ENCODE measurements at regions not wholly inside any gene's neighbourhood (a gene's known extent, or its start where the extent isn't known, plus 50 kb on each side); places are given as distances from the start of the nearest gene placed in this dataset.

DNA sequence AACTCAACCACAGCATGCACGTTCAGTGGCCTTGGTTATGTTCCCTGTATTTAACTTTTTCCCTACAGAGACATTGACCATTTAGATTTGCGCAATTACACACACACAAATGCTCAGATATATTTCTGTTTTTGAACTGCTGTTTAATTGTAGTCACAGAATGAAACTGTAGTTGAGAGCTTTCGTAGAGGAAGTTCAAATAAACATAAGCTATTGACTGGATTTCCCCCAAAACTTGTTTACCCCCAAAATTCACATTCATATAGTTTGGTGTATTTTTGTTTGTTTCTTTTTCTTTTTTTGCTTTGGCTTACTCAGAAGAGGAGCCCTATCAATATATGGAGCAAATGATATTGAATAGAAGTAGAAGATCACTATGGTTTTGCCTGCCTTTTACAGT is 921.0 kb downstream of the ADGRL2 start:
- H3K4me3 ChIP-seq (ENCODE audit: low read depth in 1 of 2, low read length in 2 of 2): no peak overlapping the region

DNA sequence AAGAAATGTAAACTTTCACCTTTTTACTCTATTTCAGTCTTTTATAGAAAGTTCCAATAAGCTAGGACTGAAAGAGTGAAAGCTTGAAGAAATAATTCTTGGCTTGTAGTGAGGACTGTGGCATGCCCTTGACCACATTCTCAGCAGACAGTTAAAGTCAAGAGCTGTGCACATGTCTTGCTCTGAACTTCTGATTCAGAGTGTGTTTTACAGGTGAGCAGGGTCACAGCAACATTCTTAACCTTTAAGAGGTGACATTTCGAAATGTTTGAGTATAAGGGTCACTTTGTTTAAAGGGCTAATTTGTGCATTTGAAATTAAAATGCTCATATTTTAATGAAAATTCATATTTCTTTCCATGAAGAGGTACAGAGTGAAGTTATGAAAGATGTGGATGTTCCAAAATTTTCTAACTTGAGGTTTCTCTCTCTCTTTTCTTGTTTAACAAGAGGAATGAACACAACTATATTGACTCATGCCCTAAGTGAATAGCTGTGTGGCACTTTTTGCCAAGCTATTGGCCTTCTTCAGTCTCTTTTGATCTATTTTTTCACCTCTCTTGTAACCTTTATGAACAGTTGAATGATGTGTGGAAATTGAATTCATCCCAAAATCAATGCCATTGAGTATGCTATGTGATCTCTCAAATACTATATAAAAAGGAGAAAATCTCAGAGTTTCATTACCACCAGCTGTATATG is 918.1 kb downstream of the ADGRL2 start:
- H3K27ac ChIP-seq (ENCODE audit: low read length): no peak overlapping the region
- H3K27me3 ChIP-seq (ENCODE audit: low read depth, low read length): no peaks in the 10 kb centered on the region

More for the DNA sequence above, 921.0 kb downstream of the ADGRL2 start:
- no peak overlapping the region for H3K27ac ChIP-seq (ENCODE audit: low read length)
- peaks cover 0 to 3% of the 10 kb centered on the region in 2 donors for H3K9me3 ChIP-seq (ENCODE audit: control insufficient read depth in 1 of 2, low read length in 2 of 2)
- H3K4me1 ChIP-seq (ENCODE audit: control insufficient read depth in 1 of 2, insufficient read depth in 2 of 2, low read length in 2 of 2): no peaks in the 10 kb centered on the region
- no peaks in the 10 kb centered on the region for H3K36me3 ChIP-seq (ENCODE audit: control insufficient read depth in 1 of 2, insufficient read depth in 2 of 2, low read length in 2 of 2)
- H3K27me3 ChIP-seq (ENCODE audit: low read depth, low read length): no peaks in the 10 kb centered on the region

GRCh38 chr1:82710091-82710490 is 909.4 kb downstream of the ADGRL2 start:
- Histone ChIP-seq H3K4me1 (ENCODE audit: control insufficient read depth in 1 of 2, insufficient read depth in 2 of 2, low read length in 2 of 2) (no peaks in the 10 kb centered on the region), H3K36me3 (ENCODE audit: control insufficient read depth in 1 of 2, insufficient read depth in 2 of 2, low read length in 2 of 2) (no peaks in the 10 kb centered on the region), H3K9me3 (ENCODE audit: control insufficient read depth in 1 of 2, low read length in 2 of 2) (peaks cover 0 to 4% of the 10 kb centered on the region in 2 donors), H3K27me3 (ENCODE audit: low read depth, low read length) (no peaks in the 10 kb centered on the region), H3K27ac (ENCODE audit: low read length) (no peak overlapping the region), H3K4me3 (ENCODE audit: low read depth in 1 of 2, low read length in 2 of 2) (no peak overlapping the region)

More for the DNA sequence above, 918.1 kb downstream of the ADGRL2 start:
- no peaks in the 10 kb centered on the region for H3K36me3 ChIP-seq (ENCODE audit: control insufficient read depth in 1 of 2, insufficient read depth in 2 of 2, low read length in 2 of 2)
- peaks cover 0 to 7% of the 10 kb centered on the region in 2 donors for H3K9me3 ChIP-seq (ENCODE audit: control insufficient read depth in 1 of 2, low read length in 2 of 2)
- no peak overlapping the region for H3K4me3 ChIP-seq (ENCODE audit: low read depth in 1 of 2, low read length in 2 of 2)
- no peaks in the 10 kb centered on the region for H3K4me1 ChIP-seq (ENCODE audit: control insufficient read depth in 1 of 2, insufficient read depth in 2 of 2, low read length in 2 of 2)

GRCh38 chr1:82707681-82708080 is 906.9 kb downstream of the ADGRL2 start:
- Histone ChIP-seq H3K4me1 (ENCODE audit: control insufficient read depth in 1 of 2, insufficient read depth in 2 of 2, low read length in 2 of 2) (no peaks in the 10 kb centered on the region), H3K27ac (ENCODE audit: low read length) (no peak overlapping the region), H3K27me3 (ENCODE audit: low read depth, low read length) (no peaks in the 10 kb centered on the region), H3K9me3 (ENCODE audit: control insufficient read depth in 1 of 2, low read length in 2 of 2) (no peaks in the 10 kb centered on the region), H3K4me3 (ENCODE audit: low read depth in 1 of 2, low read length in 2 of 2) (no peak overlapping the region), H3K36me3 (ENCODE audit: control insufficient read depth in 1 of 2, insufficient read depth in 2 of 2, low read length in 2 of 2) (no peaks in the 10 kb centered on the region)

DNA sequence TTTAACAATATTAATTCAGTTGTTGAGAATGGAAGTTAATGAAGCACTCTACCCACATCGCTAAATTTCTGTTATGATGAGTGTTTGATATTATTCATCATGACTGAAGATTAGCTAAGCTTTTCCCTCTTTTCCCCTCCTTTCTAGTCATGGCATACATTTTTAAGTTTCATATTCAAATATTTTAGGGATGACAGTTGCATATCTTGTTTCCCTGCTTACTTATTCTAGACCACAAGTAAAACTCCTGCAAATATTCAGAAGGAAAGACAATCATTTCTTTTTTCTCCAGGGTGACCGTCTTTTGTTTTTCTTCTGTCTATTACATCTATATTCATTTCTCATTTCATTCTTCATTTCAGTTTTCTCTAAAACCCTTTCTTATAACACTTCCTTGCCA is 906.0 kb downstream of the ADGRL2 start:
- H3K27me3 ChIP-seq (ENCODE audit: low read depth, low read length): no peaks in the 10 kb centered on the region
- no peaks in the 10 kb centered on the region for H3K36me3 ChIP-seq (ENCODE audit: control insufficient read depth in 1 of 2, insufficient read depth in 2 of 2, low read length in 2 of 2)
- no peaks in the 10 kb centered on the region for H3K4me1 ChIP-seq (ENCODE audit: control insufficient read depth in 1 of 2, insufficient read depth in 2 of 2, low read length in 2 of 2)
- H3K4me3 ChIP-seq (ENCODE audit: low read depth in 1 of 2, low read length in 2 of 2): no peak overlapping the region
- H3K9me3 ChIP-seq (ENCODE audit: control insufficient read depth in 1 of 2, low read length in 2 of 2): no peaks in the 10 kb centered on the region
- no peak overlapping the region for H3K27ac ChIP-seq (ENCODE audit: low read length)

DNA sequence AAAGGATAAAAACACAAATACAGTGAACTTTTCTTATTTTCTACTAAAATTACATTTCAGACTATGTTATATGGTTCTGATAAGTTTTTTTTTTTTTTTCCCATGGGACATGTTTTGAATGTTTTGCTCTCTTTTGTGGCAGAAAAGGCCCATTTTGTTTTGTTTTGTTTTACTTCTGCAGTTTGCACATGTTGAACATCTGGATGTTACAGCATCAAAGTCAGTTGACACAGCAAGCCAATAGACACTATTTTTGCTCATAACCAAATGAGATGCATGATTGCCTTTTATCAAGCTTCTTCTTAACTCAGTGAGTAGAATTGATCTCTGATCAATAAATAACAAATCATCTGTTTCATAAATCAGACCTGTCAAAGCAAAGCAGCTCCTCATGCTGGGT is 904.2 kb downstream of the ADGRL2 start:
- Histone ChIP-seq H3K9me3 (ENCODE audit: control insufficient read depth in 1 of 2, low read length in 2 of 2) (no peaks in the 10 kb centered on the region), H3K27me3 (ENCODE audit: low read depth, low read length) (no peaks in the 10 kb centered on the region), H3K4me1 (ENCODE audit: control insufficient read depth in 1 of 2, insufficient read depth in 2 of 2, low read length in 2 of 2) (no peaks in the 10 kb centered on the region), H3K27ac (ENCODE audit: low read length) (no peak overlapping the region), H3K36me3 (ENCODE audit: control insufficient read depth in 1 of 2, insufficient read depth in 2 of 2, low read length in 2 of 2) (no peaks in the 10 kb centered on the region), H3K4me3 (ENCODE audit: low read depth in 1 of 2, low read length in 2 of 2) (no peak overlapping the region)

DNA sequence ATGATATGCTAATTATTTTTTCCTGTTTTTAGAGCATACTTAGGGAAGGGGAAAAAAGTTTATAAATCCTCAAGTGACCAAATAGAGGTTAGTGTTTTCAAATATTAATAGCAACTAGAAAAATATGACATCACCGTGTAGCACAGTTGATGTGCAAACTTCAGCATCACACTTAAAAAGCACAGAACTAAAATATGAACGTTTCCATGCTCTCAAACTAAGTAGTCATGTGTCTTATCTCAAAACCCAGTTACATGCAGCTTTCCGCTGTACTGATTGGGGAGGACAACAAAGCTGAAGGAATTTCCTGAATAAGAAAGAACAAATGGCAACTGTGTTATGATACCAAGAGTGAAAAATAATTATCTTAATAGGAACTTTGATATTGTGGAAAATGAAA is 903.7 kb downstream of the ADGRL2 start:
- Histone ChIP-seq H3K27me3 (ENCODE audit: low read depth, low read length) (no peaks in the 10 kb centered on the region), H3K4me3 (ENCODE audit: low read depth in 1 of 2, low read length in 2 of 2) (no peak overlapping the region), H3K27ac (ENCODE audit: low read length) (no peak overlapping the region), H3K36me3 (ENCODE audit: control insufficient read depth in 1 of 2, insufficient read depth in 2 of 2, low read length in 2 of 2) (no peaks in the 10 kb centered on the region), H3K9me3 (ENCODE audit: control insufficient read depth in 1 of 2, low read length in 2 of 2) (no peaks in the 10 kb centered on the region), H3K4me1 (ENCODE audit: control insufficient read depth in 1 of 2, insufficient read depth in 2 of 2, low read length in 2 of 2) (no peaks in the 10 kb centered on the region)

- H3K4me1 ChIP-seq (ENCODE audit: control insufficient read depth in 1 of 2, insufficient read depth in 2 of 2, low read length in 2 of 2): no peaks in the 10 kb centered on the region
- no peak overlapping the region for H3K4me3 ChIP-seq (ENCODE audit: low read depth in 1 of 2, low read length in 2 of 2)
- no peaks in the 10 kb centered on the region for H3K36me3 ChIP-seq (ENCODE audit: control insufficient read depth in 1 of 2, insufficient read depth in 2 of 2, low read length in 2 of 2)
- no peaks in the 10 kb centered on the region for H3K27me3 ChIP-seq (ENCODE audit: low read depth, low read length)
- no peak overlapping the region for H3K27ac ChIP-seq (ENCODE audit: low read length)
- H3K9me3 ChIP-seq (ENCODE audit: control insufficient read depth in 1 of 2, low read length in 2 of 2): no peaks in the 10 kb centered on the region
Measured at GRCh38 chr1:82703951-82704350, 903.2 kb downstream of the ADGRL2 start.

DNA sequence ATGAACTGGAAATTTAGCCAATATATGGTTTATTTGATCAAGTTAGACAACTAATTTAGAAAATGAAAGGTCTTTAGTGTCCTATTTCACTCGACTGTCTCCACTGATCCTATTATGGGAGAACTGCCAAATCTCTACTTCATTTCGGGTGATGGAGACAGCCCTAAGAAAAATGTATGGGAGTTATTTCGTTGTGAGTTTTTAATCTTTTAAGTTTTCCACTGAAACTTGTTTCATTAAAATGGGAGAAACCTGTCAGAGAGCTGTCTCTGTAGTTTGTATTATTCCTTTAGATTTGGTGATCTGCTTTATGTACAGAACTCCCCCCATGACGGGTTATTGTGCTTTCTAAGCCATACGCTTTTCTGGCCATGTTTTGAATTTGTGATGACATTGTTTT is 899.7 kb downstream of the ADGRL2 start:
- no peaks in the 10 kb centered on the region for H3K36me3 ChIP-seq (ENCODE audit: control insufficient read depth in 1 of 2, insufficient read depth in 2 of 2, low read length in 2 of 2)
- no peak overlapping the region for H3K4me3 ChIP-seq (ENCODE audit: low read depth in 1 of 2, low read length in 2 of 2)
- H3K27ac ChIP-seq (ENCODE audit: low read length): no peak overlapping the region
- no peaks in the 10 kb centered on the region for H3K9me3 ChIP-seq (ENCODE audit: control insufficient read depth in 1 of 2, low read length in 2 of 2)
- H3K27me3 ChIP-seq (ENCODE audit: low read depth, low read length): no peaks in the 10 kb centered on the region
- H3K4me1 ChIP-seq (ENCODE audit: control insufficient read depth in 1 of 2, insufficient read depth in 2 of 2, low read length in 2 of 2): no peaks in the 10 kb centered on the region

- H3K4me3 ChIP-seq (ENCODE audit: low read depth in 1 of 2, low read length in 2 of 2): no peak overlapping the region
- H3K9me3 ChIP-seq (ENCODE audit: control insufficient read depth in 1 of 2, low read length in 2 of 2): no peaks in the 10 kb centered on the region
- no peaks in the 10 kb centered on the region for H3K36me3 ChIP-seq (ENCODE audit: control insufficient read depth in 1 of 2, insufficient read depth in 2 of 2, low read length in 2 of 2)
- no peaks in the 10 kb centered on the region for H3K4me1 ChIP-seq (ENCODE audit: control insufficient read depth in 1 of 2, insufficient read depth in 2 of 2, low read length in 2 of 2)
- no peaks in the 10 kb centered on the region for H3K27me3 ChIP-seq (ENCODE audit: low read depth, low read length)
- H3K27ac ChIP-seq (ENCODE audit: low read length): no peak overlapping the region
Measured at GRCh38 chr1:82697965-82698364, 897.2 kb downstream of the ADGRL2 start.

DNA sequence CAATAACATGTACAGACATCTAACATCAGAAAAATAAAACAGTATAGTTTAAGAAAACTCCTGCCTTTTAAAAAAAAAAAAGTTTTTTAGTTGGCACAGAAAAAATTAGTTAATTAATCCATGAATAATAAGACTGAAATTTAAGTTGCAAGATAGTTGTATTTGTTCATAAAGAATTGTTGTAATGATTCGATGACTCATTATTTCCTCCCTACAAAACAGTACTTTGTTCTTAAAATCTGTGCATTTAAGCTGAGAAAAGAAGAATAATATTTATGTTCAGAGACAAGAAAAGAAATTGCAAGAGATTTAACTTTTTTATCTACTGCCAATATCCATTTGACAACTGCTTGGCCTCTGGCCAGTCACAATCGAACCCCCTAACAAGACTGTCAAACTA is 894.7 kb downstream of the ADGRL2 start:
- Histone ChIP-seq H3K4me3 (ENCODE audit: low read depth in 1 of 2, low read length in 2 of 2) (no peak overlapping the region), H3K27ac (ENCODE audit: low read length) (no peak overlapping the region), H3K36me3 (ENCODE audit: control insufficient read depth in 1 of 2, insufficient read depth in 2 of 2, low read length in 2 of 2) (no peaks in the 10 kb centered on the region), H3K27me3 (ENCODE audit: low read depth, low read length) (no peaks in the 10 kb centered on the region), H3K4me1 (ENCODE audit: control insufficient read depth in 1 of 2, insufficient read depth in 2 of 2, low read length in 2 of 2) (no peaks in the 10 kb centered on the region), H3K9me3 (ENCODE audit: control insufficient read depth in 1 of 2, low read length in 2 of 2) (no peaks in the 10 kb centered on the region)

DNA sequence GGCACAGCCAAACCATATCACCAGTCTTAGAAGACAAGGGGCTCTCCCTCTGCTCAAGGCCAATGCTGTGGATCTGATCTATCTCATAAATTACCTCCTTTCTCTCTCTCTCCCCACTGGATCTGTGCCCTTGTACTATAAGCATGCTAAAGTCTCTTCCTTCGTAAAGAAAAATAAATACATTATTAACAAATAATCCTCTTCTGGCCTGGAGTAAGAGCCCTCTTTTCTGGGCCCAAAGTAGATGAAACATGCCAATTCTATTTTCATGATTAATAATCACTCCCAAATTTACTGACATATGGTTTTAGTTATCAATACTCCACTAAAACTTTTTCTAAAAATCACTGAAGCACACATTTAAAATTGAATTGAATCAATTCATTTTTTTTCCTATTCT is 889.7 kb downstream of the ADGRL2 start:
- Histone ChIP-seq H3K9me3 (ENCODE audit: control insufficient read depth in 1 of 2, low read length in 2 of 2) (peaks cover 0 to 5% of the 10 kb centered on the region in 2 donors), H3K27ac (ENCODE audit: low read length) (no peak overlapping the region), H3K4me1 (ENCODE audit: control insufficient read depth in 1 of 2, insufficient read depth in 2 of 2, low read length in 2 of 2) (no peaks in the 10 kb centered on the region), H3K4me3 (ENCODE audit: low read depth in 1 of 2, low read length in 2 of 2) (no peak overlapping the region), H3K27me3 (ENCODE audit: low read depth, low read length) (no peaks in the 10 kb centered on the region), H3K36me3 (ENCODE audit: control insufficient read depth in 1 of 2, insufficient read depth in 2 of 2, low read length in 2 of 2) (no peaks in the 10 kb centered on the region)
